H1 (cell line): ENCODE measurements at regions not wholly inside any gene's neighbourhood (a gene's known extent, or its start where the extent isn't known, plus 50 kb on each side); places are given as distances from the start of the nearest gene placed in this dataset.

ENCODE experiments used
- CTCF ChIA-PET: fragments of 300-600 bp; sonication (Branson Sonifier 250); formaldehyde crosslinking; loops from one replicate; lab custom pipeline; 2021; ENCODE audit not compliant: partially characterized antibody; lab: Charles Lee
- POLR2A ChIA-PET: fragments of 300-600 bp; sonication (Branson Sonifier 250); formaldehyde crosslinking; loops from one replicate; lab custom pipeline; 2021; ENCODE audit warnings: inconsistent platforms; ENCODE audit not compliant: partially characterized antibody; lab: Charles Lee
- DNase-seq, 2 experiments: peaks; one replicate each; pipeline versions ENCODE4 v3.0.0 to v3.0.0-alpha.2; 2010 to 2022; ENCODE audit warnings: low spot score in 2 of 2, low read depth in 1 of 2, mixed read lengths in 1 of 2
- FAIRE-seq: peaks from 2 replicates; lab custom pipeline; 2011; peaks lifted over from hg19 to GRCh38; lab: Jason Lieb, UNC
- H2AFZ ChIP-seq: 2 replicates; pipeline ENCODE4 v1.8.1; 2012; ENCODE audit warnings: low read length, inconsistent platforms
- H2AK5ac ChIP-seq: 2 replicates; pipeline ENCODE4 v1.6.1; 2013; ENCODE audit warnings: low read depth, low read length
- H2BK120ac ChIP-seq: replicated peaks from 2 replicates; pipeline ENCODE3; 2013; ENCODE audit warnings: low read depth, low read length, inconsistent platforms
- H2BK12ac ChIP-seq: 2 replicates; pipeline ENCODE4 v1.6.1; 2013; ENCODE audit warnings: low read depth, low read length
- H2BK15ac ChIP-seq: 2 replicates; pipeline ENCODE4 v1.6.1; 2013; ENCODE audit warnings: low read length
- H2BK20ac ChIP-seq: 2 replicates; pipeline ENCODE4 v1.6.1; 2013; ENCODE audit warnings: low read length
- H2BK5ac ChIP-seq: 2 replicates; pipeline ENCODE4 v1.6.1; 2013; ENCODE audit warnings: low read depth, low read length
- H3K14ac ChIP-seq: 2 replicates; pipeline ENCODE4 v1.6.1; 2013; ENCODE audit warnings: inconsistent platforms; ENCODE audit not compliant: insufficient read length
- H3K18ac ChIP-seq: 2 replicates; pipeline ENCODE4 v1.6.1; 2013; ENCODE audit warnings: low read length; ENCODE audit errors: extremely low read depth
- H3K23ac ChIP-seq: 2 replicates; pipeline ENCODE4 v1.6.1; 2013; ENCODE audit warnings: inconsistent platforms; ENCODE audit not compliant: insufficient read length
- H3K23me2 ChIP-seq: 2 replicates; pipeline ENCODE4 v1.6.1; 2013; ENCODE audit warnings: low read depth, low read length
- H3K27ac ChIP-seq: 2 replicates; pipeline ENCODE4 v1.6.1; 2011; ENCODE audit warnings: low read depth, low read length, inconsistent platforms
- H3K27me3 ChIP-seq, 4 experiments: replicated peaks in 1 of 4; 1 replicate in 1 of 4; 2 replicates in 3 of 4; pipeline versions ENCODE4 v1.6.1 to v1.8.1; 2011 to 2013; ENCODE audit warnings: low read length in 3 of 4, mild to moderate bottlenecking in 3 of 4, inconsistent platforms in 2 of 4, mixed read lengths in 2 of 4, moderate library complexity in 1 of 4; ENCODE audit not compliant: control insufficient read depth in 3 of 4, insufficient read depth in 3 of 4; ENCODE audit errors: extremely low read depth in 1 of 4
- H3K36me3 ChIP-seq, 4 experiments: 2 replicates each; pipeline versions ENCODE4 v1.6.1 to v1.8.1; 2011 to 2013; ENCODE audit warnings: mild to moderate bottlenecking in 4 of 4, low read length in 3 of 4, moderate library complexity in 2 of 4, control low read depth in 1 of 4, inconsistent platforms in 1 of 4; ENCODE audit not compliant: insufficient read depth in 4 of 4, control insufficient read depth in 2 of 4
- H3K4ac ChIP-seq: replicated peaks from 2 replicates; pipeline ENCODE3; 2013; ENCODE audit warnings: low read length, low read depth, mixed read lengths, inconsistent platforms; ENCODE audit not compliant: insufficient read length
- H3K4me1 ChIP-seq, 4 experiments: replicated peaks in 1 of 4; 1 replicate in 1 of 4; 2 replicates in 3 of 4; pipeline versions ENCODE4 v1.6.1 to v1.8.1; 2011 to 2013; ENCODE audit warnings: low read length in 3 of 4, inconsistent platforms in 2 of 4, mixed read lengths in 1 of 4; ENCODE audit not compliant: insufficient read depth in 4 of 4, control insufficient read depth in 3 of 4
- H3K4me2 ChIP-seq, 2 experiments: 2 replicates each; pipeline versions ENCODE4 v1.6.1 to v1.8.1; 2011 to 2013; ENCODE audit warnings: low read depth in 2 of 2, low read length in 2 of 2, control low read depth in 1 of 2, inconsistent platforms in 1 of 2, mild to moderate bottlenecking in 1 of 2; ENCODE audit not compliant: insufficient read depth in 1 of 2
- H3K4me3 ChIP-seq, 4 experiments: fragments of 200-600, 300-600 bp in 1 of 4; sonication (generic), shearing (Covaris generic), sonication (Bioruptor Twin) in 1 of 4; 2 replicates each; pipeline versions ENCODE4 v1.5.1 to v1.8.1; 2011 to 2016; ENCODE audit warnings: low read length in 4 of 4, low read depth in 3 of 4, control low read depth in 2 of 4, inconsistent platforms in 2 of 4, mild to moderate bottlenecking in 2 of 4, mixed read lengths in 1 of 4, moderate library complexity in 1 of 4; ENCODE audit not compliant: insufficient read depth in 2 of 4; ENCODE audit errors: extremely low read depth in 1 of 4
- H3K56ac ChIP-seq: replicated peaks from 2 replicates; pipeline ENCODE3; 2013; ENCODE audit warnings: low read depth, mild to moderate bottlenecking, mixed read lengths, low read length, inconsistent platforms; ENCODE audit not compliant: insufficient read length
- H3K79me1 ChIP-seq: 2 replicates; pipeline ENCODE4 v1.6.1; 2013; ENCODE audit warnings: low read depth, low read length, control low read depth
- H3K79me2 ChIP-seq, 2 experiments: 2 replicates each; pipeline versions ENCODE4 v1.6.1 to v1.8.1; 2012 to 2013; ENCODE audit warnings: low read length in 2 of 2, mild to moderate bottlenecking in 2 of 2, inconsistent platforms in 1 of 2; ENCODE audit not compliant: insufficient read depth in 2 of 2, control insufficient read depth in 1 of 2
- H3K9ac ChIP-seq, 4 experiments: replicated peaks in 1 of 4; 1 replicate in 1 of 4; 2 replicates in 3 of 4; pipeline versions ENCODE4 v1.6.1 to v1.8.1; 2011 to 2013; ENCODE audit warnings: low read depth in 3 of 4, low read length in 3 of 4, control low read depth in 2 of 4, mild to moderate bottlenecking in 2 of 4, moderate library complexity in 2 of 4, inconsistent platforms in 1 of 4; ENCODE audit errors: extremely low read depth in 1 of 4
- H3K9me3 ChIP-seq, 2 experiments: 2 replicates each; pipeline versions ENCODE4 v1.6.1 to v1.8.1; 2012 to 2013; ENCODE audit warnings: mild to moderate bottlenecking in 2 of 2, moderate library complexity in 2 of 2, control low read depth in 1 of 2, inconsistent platforms in 1 of 2, low read depth in 1 of 2, low read length in 1 of 2, mixed read lengths in 1 of 2; ENCODE audit not compliant: insufficient read depth in 2 of 2
- H4K20me1 ChIP-seq, 2 experiments: replicated peaks in 1 of 2; 2 replicates each; pipeline versions ENCODE3 to v1.8.1; 2011 to 2013; ENCODE audit warnings: inconsistent platforms in 2 of 2, low read length in 2 of 2, mild to moderate bottlenecking in 1 of 2; ENCODE audit not compliant: insufficient read depth in 2 of 2, control insufficient read depth in 1 of 2
- H4K5ac ChIP-seq: 2 replicates; pipeline ENCODE4 v1.6.1; 2013; ENCODE audit warnings: low read length, low read depth, mixed read lengths, inconsistent platforms; ENCODE audit not compliant: insufficient read length
- H4K8ac ChIP-seq: 2 replicates; pipeline ENCODE4 v1.8.0; 2013; ENCODE audit warnings: mild to moderate bottlenecking, moderate library complexity, low read length, inconsistent platforms; ENCODE audit not compliant: insufficient read depth; ENCODE audit errors: extremely low read depth
- H4K91ac ChIP-seq: replicated peaks from 2 replicates; pipeline ENCODE3; 2013; ENCODE audit warnings: low read length, mixed read lengths, inconsistent platforms; ENCODE audit not compliant: insufficient read length
- CEBPB ChIP-seq: IDR thresholded peaks from 2 replicates; pipeline ENCODE4 v1.6.1; 2012; ENCODE audit warnings: low read depth, low read length
- POLR2AphosphoS5 ChIP-seq: IDR thresholded peaks from 2 replicates; pipeline ENCODE4 v1.6.1; 2011; ENCODE audit warnings: low read depth, low read length
- ZNF274 ChIP-seq: IDR thresholded peaks from 2 replicates; pipeline ENCODE4 v1.7.0; 2012; ENCODE audit warnings: low read length, borderline replicate concordance; ENCODE audit errors: extremely low read depth
- WGBS, 2 experiments: shearing (Covaris generic) in 1 of 2; methylation state at CpG; one replicate each; pipeline versions ENCODE4 v1.1.6 to v1.1.7; 2013 to 2015; ENCODE audit warnings: low lambda C conversion rate in 2 of 2, mixed read lengths in 2 of 2, inconsistent platforms in 1 of 2, low coverage in 1 of 2, missing lambda C conversion rate in 1 of 2; ENCODE audit not compliant: insufficient replicate concordance in 2 of 2, insufficient coverage in 1 of 2, insufficient read length in 1 of 2; ENCODE audit errors: extremely low coverage in 1 of 2, missing lambda C conversion rate in 1 of 2; 5-methylcytosine and 5-hydroxymethylcytosine counted together

GRCh38 chr11:22976146-22976545 lies 115.9 kb upstream of the CCDC179 start:
- H2AFZ ChIP-seq = no peak overlapping the region
- no peak overlapping the region for H2BK12ac ChIP-seq
- DNase-seq (no peak), FAIRE-seq (no peak)
- ChIA-PET POLR2A (no interaction called here), CTCF (no interaction called here)
- H3K27me3 ChIP-seq = no peaks in the 10 kb centered on the region
- H4K5ac ChIP-seq = no peak overlapping the region
- H3K23me2 ChIP-seq = no peaks in the 10 kb centered on the region
- no peak overlapping the region for H2BK15ac ChIP-seq
- no peak overlapping the region for H2BK5ac ChIP-seq
- H3K4me3 ChIP-seq = no peak overlapping the region
- no peaks in the 10 kb centered on the region for H3K4me1 ChIP-seq
- TF ChIP-seq ZNF274 (no peak), CEBPB (peak; percentile 37; the same call in 1 of the 2 replicates), POLR2AphosphoS5 (no peak)
- no peak overlapping the region for H3K56ac ChIP-seq
- H2BK20ac ChIP-seq = no peak overlapping the region
- H3K27ac ChIP-seq = no peak overlapping the region
- H3K18ac ChIP-seq = no peak overlapping the region
- WGBS, 2 experiments = 94% methylated on average over 3 of the region's 3 CpGs; no CpG with 5 or more reads in 1 of the 2 experiments
- H3K23ac ChIP-seq = no peak overlapping the region
- H3K14ac ChIP-seq = no peak overlapping the region
- H3K9ac ChIP-seq = no peak overlapping the region
- peaks cover 2 to 4% of the 10 kb centered on the region in 2 experiments; a peak in 1 of 4 replicates for H3K9me3 ChIP-seq
- no peak overlapping the region for H3K4me2 ChIP-seq
- no peaks in the 10 kb centered on the region for H3K79me1 ChIP-seq
- no peak overlapping the region for H4K8ac ChIP-seq
- no peaks in the 10 kb centered on the region for H4K20me1 ChIP-seq
- no peak overlapping the region for H4K91ac ChIP-seq
- H3K79me2 ChIP-seq = no peaks in the 10 kb centered on the region
- no peak overlapping the region for H2BK120ac ChIP-seq
- no peaks in the 10 kb centered on the region; a peak in 1 of 8 replicates for H3K36me3 ChIP-seq
- no peak overlapping the region for H3K4ac ChIP-seq
- H2AK5ac ChIP-seq = no peak overlapping the region
